Renal pelvis (tissue), 1 donor: ENCODE measurements at regions not wholly inside any gene's neighbourhood (a gene's known extent, or its start where the extent isn't known, plus 50 kb on each side); places are given as distances from the start of the nearest gene placed in this dataset.
"Not testable (repeated sequence)": the region's sequence is repeated elsewhere in the genome, so short reads cannot be mapped to it uniquely, and the experiment has no call there.

ENCODE experiments used
- DNase-seq: peaks from one replicate; pipeline ENCODE4 v3.0.0-alpha.2; 2013

DNA sequence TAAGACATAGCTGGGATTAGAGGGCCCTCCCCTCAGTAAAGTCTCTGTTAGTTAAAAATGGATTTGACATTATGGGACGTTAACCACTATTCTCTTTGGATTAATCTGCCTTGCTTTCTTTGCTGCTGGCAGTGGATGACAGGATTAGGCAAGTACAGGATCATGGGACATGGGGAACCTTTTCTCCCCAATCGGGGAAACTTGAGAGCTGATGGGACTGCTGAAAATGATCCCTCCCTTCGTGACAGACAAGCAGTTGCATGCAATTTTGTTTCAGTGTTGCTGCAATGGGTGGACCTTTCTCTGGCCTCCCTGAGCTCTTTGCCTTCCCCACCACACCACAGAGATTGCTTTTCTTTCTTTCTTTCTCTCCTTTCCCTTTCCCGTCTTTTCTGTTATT lies 120.2 kb upstream of the BANK1 start:
- DNase-seq: no peak

- DNase-seq: no peak
Observed at GRCh38 chr4:101669832-101670188, 120.7 kb upstream of the BANK1 start.

GRCh38 chr4:101669138-101669831 lies 121.2 kb upstream of the BANK1 start:
- DNase-seq: no peak

- no peak for DNase-seq
Observed at GRCh38 chr4:101667348-101667747, 123.2 kb upstream of the BANK1 start.

- DNase-seq: no peak
Observed at GRCh38 chr4:101660607-101661006, 129.9 kb upstream of the BANK1 start.

DNA sequence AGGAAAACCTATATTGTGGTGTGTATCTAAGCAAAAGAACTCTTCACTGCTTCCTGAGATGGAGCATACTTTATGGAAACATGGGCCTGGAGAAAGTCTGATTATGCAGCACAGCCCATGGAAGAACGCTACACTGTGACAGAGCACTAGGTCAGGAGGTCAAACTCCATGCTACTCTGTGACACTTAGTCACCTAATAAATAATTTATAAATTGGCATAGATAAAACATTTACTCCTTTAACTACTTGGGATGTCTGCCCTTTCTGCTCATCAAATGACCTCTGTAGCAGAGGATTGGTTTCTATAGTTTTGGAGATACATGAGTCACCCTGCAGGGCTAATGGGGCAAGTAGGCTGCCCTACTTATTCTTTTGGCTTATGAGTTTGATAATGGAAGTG lies 134.7 kb upstream of the BANK1 start:
- DNase-seq: no peak

DNA sequence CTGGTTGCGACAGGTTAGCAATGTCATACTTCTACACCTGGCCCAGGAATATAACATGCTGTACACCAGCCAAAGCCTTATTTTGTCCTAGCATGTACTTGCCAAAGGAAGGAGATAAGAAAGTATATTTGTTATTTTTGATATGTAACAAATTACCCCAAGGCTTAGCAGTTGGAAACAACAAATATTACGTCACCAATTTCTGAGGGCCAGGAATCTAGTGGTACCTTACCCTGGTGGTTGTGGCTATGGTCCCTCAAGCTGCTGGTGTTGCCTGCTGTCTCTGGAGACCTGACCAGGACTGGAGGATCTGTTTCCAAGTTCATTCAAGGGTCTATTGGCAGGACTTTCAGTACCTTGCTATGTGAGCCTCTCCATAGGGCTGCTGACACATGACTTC lies 135.5 kb upstream of the BANK1 start:
- no peak for DNase-seq

- no peak for DNase-seq
Observed at GRCh38 chr4:101651778-101652177, 138.8 kb upstream of the BANK1 start.

DNA sequence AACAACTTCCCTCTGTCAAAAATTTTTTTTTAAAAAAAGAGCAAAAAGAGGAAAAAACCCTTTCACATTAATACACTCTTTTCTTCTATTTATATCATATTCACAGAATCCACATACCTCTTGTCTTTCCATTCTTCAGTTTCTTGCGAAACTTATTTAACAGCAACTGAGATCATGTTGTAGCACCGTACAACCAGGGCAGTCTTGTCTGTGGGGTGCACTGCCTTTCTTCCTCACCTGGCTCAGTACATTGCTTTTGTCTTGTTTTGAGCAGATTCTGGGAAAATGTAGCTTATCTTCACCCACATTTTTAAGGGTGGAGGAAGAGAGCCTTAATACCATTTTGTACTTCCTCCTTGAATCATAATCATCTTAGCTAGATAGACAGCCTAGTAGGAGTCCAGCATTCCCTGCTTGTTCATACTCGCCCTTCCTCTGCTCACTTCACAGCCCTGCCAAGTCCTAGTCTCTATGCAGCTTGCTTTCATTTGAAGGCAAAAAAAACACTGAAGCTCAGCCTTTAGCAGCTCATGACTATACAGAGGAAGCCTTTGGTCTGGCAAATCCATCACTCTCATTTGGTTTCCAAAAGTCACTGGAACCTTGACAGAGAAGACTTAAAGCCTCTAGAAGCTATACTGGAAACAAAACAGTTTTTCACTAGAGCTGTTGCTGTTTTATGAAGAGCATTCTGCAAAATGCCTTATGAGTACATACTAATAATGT lies 140.6 kb upstream of the BANK1 start:
- no peak for DNase-seq

- no peak for DNase-seq
Observed at GRCh38 chr4:101647710-101648034, 142.9 kb upstream of the BANK1 start.

- DNase-seq: no peak
Observed at GRCh38 chr4:101644516-101644915, 146.0 kb upstream of the BANK1 start.

DNA sequence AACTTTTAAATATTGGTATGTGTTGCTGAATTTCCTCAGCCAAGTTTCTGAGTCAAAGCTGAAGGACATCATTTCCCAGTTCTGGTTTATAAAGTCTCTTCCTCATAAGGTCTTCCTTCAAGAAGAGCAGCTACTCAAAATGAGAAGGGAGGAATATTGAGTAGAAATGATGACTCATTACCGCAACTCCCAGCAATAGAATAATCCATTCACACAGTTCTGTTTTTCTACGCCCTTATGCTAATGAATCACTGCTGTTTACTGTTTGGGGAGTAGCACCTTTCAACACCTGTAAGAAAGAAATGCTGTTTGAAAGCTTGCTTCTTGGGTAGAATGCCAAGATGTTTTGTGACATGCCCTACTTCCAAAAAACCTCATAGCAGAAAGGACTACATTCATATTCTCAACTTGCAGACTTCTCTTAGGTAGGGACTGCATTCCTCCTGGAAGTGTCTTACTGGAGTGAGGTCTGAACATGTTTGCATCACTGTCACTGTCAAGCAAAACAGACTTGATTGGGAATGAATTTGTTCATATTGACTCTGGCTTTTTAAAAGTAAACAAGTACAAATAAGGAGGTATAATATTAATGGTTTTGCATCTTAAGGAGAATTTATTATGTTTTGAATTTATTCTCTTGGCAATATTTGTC lies 147.2 kb upstream of the BANK1 start:
- DNase-seq: no peak

GRCh38 chr4:101632766-101633165 lies 157.8 kb upstream of the BANK1 start:
- DNase-seq: not testable (repeated sequence)

DNA sequence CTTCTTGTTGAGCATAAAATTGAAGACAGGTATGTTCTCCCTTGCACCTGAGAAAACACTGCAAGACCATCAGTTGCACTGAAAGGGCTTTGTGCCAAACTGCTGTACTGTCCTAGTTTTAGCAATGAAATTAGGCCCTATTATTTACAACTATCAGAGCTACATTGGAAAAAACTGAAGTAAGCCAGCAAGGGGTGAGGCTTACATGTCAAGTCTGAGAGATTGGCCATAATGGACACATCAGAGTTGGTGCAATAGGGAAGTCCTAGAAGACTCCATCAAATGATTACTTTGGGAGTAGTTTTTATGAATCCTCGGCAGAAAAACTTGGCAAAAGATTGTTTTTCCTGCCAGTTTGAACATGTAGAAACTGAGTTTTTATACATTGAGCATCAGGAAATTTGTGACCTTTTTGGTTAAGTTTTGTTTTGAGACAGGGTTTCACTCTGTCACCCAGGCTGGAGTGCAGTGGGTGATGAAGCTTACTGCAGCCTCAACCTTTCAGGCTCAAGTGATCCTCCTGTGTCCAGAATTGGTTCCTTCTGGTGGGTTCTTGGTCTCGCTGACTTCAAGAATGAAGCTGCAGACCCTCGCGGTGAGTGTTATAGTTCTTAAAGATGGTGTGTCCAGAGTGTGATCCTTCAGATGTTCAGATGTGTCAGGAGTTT lies 160.1 kb upstream of the BANK1 start:
- no peak for DNase-seq

DNA sequence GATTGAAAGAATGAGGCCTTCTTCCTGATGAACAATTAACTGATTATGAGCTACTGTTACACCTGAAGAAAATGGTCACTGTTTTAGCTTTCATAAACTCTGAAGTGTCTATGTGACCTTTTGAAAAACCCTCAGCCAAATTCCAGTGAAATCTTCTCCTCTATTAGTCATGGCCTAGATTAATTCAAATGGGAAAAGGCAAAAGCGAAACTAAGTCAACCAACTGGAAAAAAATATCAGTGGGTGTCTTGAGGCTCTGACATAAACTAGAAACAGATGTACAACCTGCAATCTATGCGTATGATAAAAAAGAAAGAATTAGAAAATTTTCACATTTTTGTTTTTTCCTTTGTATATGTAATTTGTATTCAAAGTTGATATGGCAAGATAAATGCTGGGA lies 169.4 kb upstream of the BANK1 start:
- DNase-seq: no peak

- DNase-seq: no peak
Observed at GRCh38 chr4:101615652-101616051, 174.9 kb upstream of the BANK1 start.

GRCh38 chr4:101606989-101607388 lies 183.5 kb upstream of the BANK1 start:
- not testable (repeated sequence) for DNase-seq

DNA sequence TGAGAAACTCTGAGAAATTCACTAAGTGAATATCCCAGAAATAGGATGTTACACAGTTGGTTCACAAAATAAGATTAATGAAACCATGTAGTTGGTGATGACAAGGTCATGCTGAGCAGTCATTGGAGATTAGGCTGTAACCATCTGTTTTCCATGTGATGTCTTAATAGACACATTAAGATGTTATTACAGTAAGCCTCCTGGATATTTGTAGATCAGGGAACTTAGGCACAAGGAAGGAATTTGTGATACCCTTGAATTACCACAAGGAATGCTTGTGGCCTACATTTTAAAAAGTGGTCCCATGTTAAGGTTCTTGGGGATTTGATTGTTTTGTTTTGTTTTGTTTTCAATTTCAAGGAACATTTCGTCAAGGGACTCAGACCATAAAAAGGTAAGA lies 185.6 kb upstream of the BANK1 start:
- DNase-seq: no peak

DNA sequence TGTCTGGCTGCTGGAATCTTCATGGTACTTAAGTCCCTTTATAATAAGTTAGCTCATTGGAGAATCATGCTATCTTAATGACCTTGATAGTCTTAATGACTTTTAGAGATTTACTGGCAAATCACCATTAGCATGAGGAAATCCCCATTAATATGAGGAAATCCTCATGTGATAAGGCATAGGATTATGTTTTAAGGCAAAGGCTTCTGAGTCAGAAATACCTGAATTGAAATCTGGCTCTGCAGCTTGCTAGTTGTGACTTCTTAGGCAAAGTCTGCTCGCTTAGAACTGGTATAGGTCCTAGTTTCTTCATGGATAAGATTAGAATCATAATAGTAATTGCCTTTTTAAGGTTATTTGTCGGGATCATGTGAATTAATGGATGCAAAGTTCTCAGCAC lies 190.2 kb upstream of the BANK1 start:
- DNase-seq: no peak

GRCh38 chr4:101599620-101600019 lies 190.9 kb upstream of the BANK1 start:
- DNase-seq: no peak

DNA sequence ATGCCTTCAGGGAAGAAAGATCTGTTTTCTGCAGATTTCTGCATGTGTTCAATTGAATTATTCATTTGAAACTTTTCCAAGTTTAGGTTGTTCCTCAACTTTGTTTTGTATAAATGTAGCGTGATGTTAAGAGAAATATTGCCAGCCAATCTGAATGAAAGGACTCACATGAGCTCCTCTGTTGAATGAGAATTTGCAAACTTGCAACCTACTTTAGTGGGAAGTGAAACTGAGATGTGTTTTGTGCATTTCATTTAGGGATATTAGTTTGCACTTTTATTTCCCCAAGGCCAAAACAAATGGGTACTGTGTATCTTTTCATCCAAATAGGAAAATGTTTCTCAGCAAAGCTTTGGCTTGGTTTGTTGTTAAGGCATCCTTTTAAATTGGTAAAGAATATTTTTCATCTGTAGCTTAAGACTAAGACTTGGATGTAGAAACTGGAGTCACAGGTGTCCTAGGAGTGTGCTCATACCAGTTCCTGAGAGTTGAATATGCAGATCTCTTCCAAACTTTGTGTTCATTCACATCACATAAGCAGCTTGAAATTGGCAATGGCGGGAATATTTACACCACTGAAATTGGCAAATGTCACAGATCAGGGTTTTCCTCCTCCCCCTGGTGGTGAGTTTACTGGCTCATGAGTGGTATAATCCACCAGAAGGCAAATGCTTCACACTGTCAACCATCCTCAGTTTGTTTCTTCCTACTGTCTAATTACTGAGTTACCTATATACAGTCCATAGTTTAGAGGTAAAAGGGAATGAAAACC lies 193.6 kb upstream of the BANK1 start:
- no peak for DNase-seq

GRCh38 chr4:101594588-101594987 lies 195.9 kb upstream of the BANK1 start:
- DNase-seq: no peak
